NCI-H345 treated with DMSO at 0.1 percent for 48 hours (cell line): ENCODE measurements at regions not wholly inside any gene's neighbourhood (a gene's known extent, or its start where the extent isn't known, plus 50 kb on each side); places are given as distances from the start of the nearest gene placed in this dataset.
"Not testable (repeated sequence)": the region's sequence is repeated elsewhere in the genome, so short reads cannot be mapped to it uniquely, and the experiment has no call there.

ENCODE experiments used
- DNase-seq: peaks from one replicate; lab custom pipeline; 2025; ENCODE audit not compliant: unreplicated experiment; lab: John Stamatoyannopoulos, UW

DNA sequence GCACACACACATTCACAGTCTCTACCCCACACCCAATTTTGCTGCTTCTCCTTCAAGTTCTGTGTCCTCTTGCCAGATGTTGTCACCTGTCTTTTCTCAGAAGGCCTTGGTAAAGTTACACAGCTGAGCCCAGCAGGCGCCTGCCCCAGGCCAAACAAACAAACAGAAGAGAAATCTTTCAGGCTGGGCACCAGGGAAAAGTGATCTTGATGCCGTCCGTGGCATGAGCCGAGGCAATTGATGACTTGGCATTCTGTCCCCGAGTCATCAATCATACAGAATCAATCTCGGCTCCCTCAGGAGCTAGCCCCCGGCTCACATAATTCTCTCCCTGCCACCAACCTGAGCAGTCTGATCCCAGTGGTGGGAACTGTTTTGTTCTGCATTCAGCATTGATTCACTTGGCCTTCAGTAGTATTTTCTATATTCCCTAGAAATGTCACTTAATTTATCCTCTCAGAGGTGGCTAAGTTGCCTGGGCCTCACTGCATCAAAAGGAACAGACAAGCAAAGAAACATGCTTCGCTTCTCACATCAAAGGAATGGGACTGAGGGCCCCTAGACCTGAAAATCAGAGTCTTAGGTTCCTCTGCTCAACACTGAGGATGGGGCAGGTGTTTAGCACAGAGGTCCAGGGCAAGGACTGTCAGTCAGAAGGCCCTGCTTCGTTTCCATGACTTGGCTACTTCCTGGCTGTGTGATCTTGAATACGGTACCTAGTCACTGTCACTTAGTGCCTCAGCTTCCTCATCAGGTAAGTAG, 278.8 kb upstream of the CELF4 start:
- DNase-seq = no peak

- DNase-seq = no peak
These were observed 272.5 kb upstream of the CELF4 start for GRCh38 chr18:37838083-37838482.

DNA sequence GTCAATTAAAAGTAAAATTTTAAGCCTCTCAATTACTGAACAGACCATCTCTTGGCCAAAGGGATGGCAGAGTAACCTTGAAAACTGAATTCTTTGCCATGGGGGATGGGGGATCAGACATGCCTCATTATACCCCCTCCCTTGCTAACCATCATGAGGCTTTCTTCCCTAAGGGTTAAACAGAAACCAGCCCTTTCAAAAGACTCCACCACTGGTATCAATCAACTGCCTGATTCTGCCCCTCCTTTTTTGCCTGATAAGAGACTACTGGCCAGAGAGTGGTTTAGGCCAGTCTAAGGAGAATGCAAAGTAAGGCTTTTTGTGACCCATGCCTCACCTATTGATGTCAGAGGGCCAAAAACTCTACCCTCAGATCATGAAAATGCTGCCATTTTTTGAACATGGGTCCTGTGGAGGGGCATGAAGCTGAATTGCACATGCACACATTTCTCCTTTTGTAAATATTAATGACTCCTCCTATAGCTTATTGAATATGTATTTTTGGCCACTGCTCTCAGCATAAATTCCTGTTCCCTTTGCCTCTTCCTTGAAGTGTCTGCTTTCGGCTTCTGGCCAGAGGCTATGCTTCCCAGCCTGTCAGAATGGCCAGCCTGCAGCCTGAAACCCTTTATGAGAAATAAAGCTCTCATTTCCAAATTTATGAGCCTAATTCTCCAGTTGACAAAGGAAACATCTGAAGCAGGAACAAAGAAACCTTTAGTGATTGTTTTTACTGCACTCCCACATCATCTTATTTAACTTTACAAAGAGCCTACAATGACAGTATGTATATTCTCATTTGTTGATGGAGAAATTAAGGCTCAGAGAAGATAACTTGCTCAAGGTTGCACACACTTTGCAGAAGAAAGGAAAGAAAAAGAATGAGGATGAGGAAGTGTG, 270.7 kb upstream of the CELF4 start:
- DNase-seq = no peak

- DNase-seq = not testable (repeated sequence)
These were observed 266.6 kb upstream of the CELF4 start for GRCh38 chr18:37832010-37832695.

GRCh38 chr18:37812961-37813360, 247.4 kb upstream of the CELF4 start:
- DNase-seq = no peak

GRCh38 chr18:37805773-37806404, 240.3 kb upstream of the CELF4 start:
- DNase-seq = no peak

- DNase-seq = no peak
These were observed 231.3 kb upstream of the CELF4 start for GRCh38 chr18:37796823-37797349.

DNA sequence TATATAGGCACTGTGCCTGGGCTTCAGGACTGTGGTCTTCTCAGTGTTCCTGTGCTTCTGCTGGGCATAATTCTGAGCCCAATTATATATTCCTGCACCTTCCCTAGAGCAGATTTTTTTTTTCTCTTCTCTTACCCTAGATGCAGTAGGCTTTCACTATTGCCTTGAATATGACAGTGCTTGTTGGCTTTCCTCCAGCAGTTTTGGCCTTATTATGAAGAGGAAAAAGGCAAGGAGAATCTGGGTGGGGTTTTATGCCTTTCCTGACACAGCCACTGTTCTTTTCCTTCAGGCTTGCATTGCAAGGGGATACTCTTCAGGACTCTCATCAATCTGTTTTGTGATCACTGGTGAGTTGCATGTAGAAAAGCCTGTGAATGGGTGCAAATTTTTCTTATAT, 221.9 kb upstream of the CELF4 start:
- DNase-seq = no peak

DNA sequence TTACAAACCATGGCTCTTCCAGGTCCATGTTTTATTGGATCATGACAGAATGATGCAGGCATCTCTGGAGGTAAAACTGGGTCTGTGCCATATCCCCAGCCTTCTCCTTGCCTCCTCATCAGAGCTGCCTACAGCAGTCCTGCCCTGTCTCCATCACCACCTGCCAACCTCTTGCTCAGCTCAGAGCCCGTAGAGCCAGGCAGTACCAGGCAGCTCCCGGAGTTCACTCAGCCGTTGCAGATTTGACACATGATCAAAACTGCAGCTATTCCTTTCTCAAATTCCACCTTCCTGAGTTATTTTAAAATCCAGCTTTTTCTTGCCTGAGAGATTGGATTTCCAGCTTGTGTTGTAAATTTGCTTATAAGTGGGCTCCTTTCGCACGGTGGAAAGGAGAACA, 218.2 kb upstream of the CELF4 start:
- no peak for DNase-seq

- DNase-seq = no peak
These were observed 213.6 kb upstream of the CELF4 start for GRCh38 chr18:37779220-37779619.

GRCh38 chr18:37778417-37779165, 213.0 kb upstream of the CELF4 start:
- DNase-seq = peak; percentile 38

DNA sequence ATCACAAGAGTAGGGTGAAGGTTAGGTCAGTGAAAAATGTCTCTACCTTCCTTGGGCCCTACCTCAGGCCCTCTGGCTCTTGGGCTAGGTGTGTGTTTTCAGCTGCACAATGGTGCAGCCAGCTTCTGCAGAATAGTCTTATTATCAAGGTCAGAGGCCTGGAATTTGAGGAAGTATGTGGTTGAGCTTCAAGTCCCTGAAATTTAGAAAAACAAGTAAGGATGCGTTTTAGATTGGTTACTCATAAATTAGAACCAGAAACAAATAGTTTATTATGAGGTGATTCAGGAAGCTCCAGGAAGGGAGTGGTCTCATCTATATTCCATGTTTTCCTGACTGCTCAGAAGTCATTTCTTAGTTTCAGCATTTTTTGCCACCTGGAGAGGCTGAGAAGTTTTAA, 204.2 kb upstream of the CELF4 start:
- DNase-seq = no peak

DNA sequence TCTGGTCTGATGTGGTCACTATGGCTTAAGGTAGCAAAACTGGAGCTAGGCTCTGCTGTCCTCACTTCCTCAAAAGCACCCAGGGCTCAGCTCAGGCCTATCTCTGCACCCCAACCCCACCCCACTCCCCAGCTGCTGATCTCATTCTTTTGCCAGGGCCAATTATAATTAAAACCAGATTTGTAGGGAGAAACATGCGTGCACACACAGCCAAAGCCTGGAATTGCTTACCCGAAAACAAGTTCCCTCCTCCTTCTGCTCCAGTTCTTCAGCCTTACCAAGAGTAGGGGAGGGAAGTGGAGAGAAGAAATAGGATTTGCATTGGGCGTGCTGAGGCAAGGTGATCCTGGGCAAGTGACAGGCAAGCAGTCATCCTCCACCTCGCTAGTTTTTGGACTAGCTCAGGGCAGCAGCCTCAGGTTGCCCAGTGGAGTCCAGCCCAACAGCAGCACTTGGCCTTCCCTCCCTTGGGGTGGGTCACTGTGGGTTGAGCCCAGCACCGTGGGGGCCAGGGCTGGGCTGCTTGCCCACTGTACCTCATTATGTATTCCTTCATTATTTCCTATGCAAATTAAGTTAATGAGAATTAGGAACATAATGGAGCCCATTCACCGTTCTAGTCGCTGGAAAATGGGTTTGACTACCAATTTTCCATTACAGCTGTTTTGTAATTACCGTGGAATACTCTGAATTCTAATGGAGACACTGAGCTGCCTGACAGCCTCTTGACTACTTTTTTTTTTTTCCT, 199.1 kb upstream of the CELF4 start:
- no peak for DNase-seq

DNA sequence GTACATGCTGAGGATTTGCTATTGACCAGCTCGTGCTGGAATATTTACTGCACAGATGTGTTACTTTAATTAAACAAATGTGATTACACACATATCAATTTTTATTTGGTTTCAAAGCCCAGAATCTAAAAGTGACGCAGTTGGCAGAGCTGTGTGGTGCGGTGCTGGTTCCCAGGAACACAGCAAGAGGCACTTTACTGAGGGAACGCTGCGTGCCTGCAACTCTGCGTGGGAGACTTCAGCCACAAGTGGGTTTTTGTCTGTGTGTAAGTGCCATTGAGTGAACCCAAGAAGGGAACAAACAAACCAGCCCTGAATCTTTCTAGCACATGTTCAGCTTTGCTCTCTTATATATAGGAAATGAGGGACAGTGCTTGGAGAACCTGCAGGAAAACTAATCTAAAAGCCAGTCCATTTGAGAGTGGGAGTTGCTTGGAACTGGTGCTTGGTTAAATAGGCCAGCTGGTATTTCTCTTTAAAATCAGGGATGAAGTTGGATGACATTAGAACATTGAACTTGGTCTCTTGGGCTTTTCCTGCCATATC, 196.6 kb upstream of the CELF4 start:
- no peak for DNase-seq

DNA sequence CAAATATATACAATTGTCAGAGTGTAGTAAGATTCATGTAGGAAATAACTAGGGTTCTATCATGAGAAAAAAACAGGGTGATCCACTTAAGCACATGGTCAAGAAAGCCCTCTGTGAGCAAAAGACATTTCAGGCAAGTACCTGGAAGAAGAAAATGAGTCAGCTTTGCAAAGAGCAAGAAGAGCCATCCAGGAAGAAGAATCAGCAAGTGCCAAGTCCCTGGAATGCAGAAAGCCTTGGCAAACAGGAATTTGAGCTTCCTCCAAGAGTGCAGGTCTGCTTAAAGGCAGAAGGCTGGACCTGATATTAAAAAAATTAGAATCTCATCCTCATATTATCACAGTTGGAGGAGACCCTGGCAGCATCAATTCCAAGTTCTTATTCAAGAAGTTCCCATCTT, 188.5 kb upstream of the CELF4 start:
- DNase-seq = no peak

GRCh38 chr18:37742436-37742835, 176.8 kb upstream of the CELF4 start:
- peak; percentile 76 for DNase-seq

GRCh38 chr18:37741032-37741623, 175.5 kb upstream of the CELF4 start:
- DNase-seq = no peak

GRCh38 chr18:37734406-37734805, 168.8 kb upstream of the CELF4 start:
- DNase-seq = no peak

DNA sequence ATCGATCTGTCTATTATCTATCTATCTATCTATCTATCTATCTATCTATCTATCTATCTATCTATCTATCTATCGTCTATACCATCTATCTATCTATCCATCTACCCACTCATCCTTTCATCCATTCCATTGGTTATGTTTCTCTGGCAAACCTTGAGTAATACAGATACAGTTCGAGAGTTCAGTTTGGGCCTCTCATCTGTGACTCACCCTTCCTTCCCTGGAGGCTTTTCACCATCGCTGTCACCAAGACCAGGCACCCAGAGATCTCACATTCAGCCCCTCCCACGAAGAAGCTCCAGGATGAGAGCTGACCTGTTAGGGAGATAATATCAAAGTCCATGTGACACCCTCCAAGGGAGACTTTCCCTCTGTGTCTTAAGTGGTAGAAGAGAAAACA, 164.1 kb upstream of the CELF4 start:
- DNase-seq = no peak
